ENCODE measurements at regions not wholly inside any gene's neighbourhood (a gene's known extent, or its start where the extent isn't known, plus 50 kb on each side); places are given as distances from the start of the nearest gene placed in this dataset.

GRCh38 chr3:165716592-165716991 is 120.6 kb downstream of the BCHE start:
- Mint-ChIP-seq H3K27ac (no peak overlapping the region), H3K27me3 (no peaks in the 10 kb centered on the region), H3K9me3 (peaks cover 0 to 8% (median 3%) of the 10 kb centered on the region in 3 donors), H3K36me3 (no peaks in the 10 kb centered on the region), H3K4me1 (no peaks in the 10 kb centered on the region), H3K4me3 (no peak overlapping the region)
- Histone ChIP-seq H3K4me3 (ENCODE audit: control insufficient read depth in 1 of 2, extremely low read depth in 1 of 2, low read length in 1 of 2) (no peak overlapping the region), H3K9me3 (no peaks in the 10 kb centered on the region), H3K4me1 (ENCODE audit: control insufficient read depth in 1 of 2, extremely low read depth in 1 of 2, insufficient read depth in 2 of 2, low read length in 2 of 2) (no peaks in the 10 kb centered on the region), H3K27ac (ENCODE audit: low read length) (no peak overlapping the region), H3K27me3 (replicated peaks in 1 of 2; ENCODE audit: control insufficient read depth in 2 of 2, extremely low read depth in 1 of 2, insufficient read depth in 2 of 2, low read length in 1 of 2) (no peaks in the 10 kb centered on the region), H3K36me3 (ENCODE audit: control insufficient read depth in 2 of 2, extremely low read depth in 1 of 2, insufficient read depth in 1 of 2, low read length in 1 of 2) (no peaks in the 10 kb centered on the region)
- POLR2A ChIA-PET, result no interaction called here
- ATAC-seq (replicated peaks in 1 of 4) (no peak), DNase-seq (no peak)
- CTCF ChIA-PET, result interaction anchor here in 1 of 2 donors (0.6 kb wide), 1 partner anchor 584 kb away, joined by 9 read pairs; no protein-coding TSS in a partner anchor

- no peaks in the 10 kb centered on the region for H3K36me3 Mint-ChIP-seq
- H3K27me3 ChIP-seq (replicated peaks in 1 of 2; ENCODE audit: control insufficient read depth in 2 of 2, extremely low read depth in 1 of 2, insufficient read depth in 2 of 2, low read length in 1 of 2), result no peaks in the 10 kb centered on the region
- WGBS (ENCODE audit: insufficient coverage), result 96% methylated on average over 5 of the region's 7 CpGs
- no peak overlapping the region for H3K4me3 Mint-ChIP-seq
- DNase-seq (no peak), ATAC-seq (replicated peaks in 1 of 4) (no peak)
- H3K9me3 ChIP-seq, result no peaks in the 10 kb centered on the region
- H3K4me3 ChIP-seq (ENCODE audit: control insufficient read depth in 1 of 2, extremely low read depth in 1 of 2, low read length in 1 of 2), result no peak overlapping the region
- peaks cover 2 to 3% (median 3%) of the 10 kb centered on the region in 3 donors for H3K9me3 Mint-ChIP-seq
- H3K27me3 Mint-ChIP-seq, result no peaks in the 10 kb centered on the region
- no peak overlapping the region for H3K27ac Mint-ChIP-seq
- H3K4me1 ChIP-seq (ENCODE audit: control insufficient read depth in 1 of 2, extremely low read depth in 1 of 2, insufficient read depth in 2 of 2, low read length in 2 of 2), result no peaks in the 10 kb centered on the region
- POLR2A ChIA-PET, result no interaction called here
- H3K27ac ChIP-seq (ENCODE audit: low read length), result no peak overlapping the region
- H3K36me3 ChIP-seq (ENCODE audit: control insufficient read depth in 2 of 2, extremely low read depth in 1 of 2, insufficient read depth in 1 of 2, low read length in 1 of 2), result no peaks in the 10 kb centered on the region
- no peaks in the 10 kb centered on the region for H3K4me1 Mint-ChIP-seq
- CTCF ChIA-PET, result no interaction called here
Measured at GRCh38 chr3:165713479-165713878, 123.7 kb downstream of the BCHE start.

DNA sequence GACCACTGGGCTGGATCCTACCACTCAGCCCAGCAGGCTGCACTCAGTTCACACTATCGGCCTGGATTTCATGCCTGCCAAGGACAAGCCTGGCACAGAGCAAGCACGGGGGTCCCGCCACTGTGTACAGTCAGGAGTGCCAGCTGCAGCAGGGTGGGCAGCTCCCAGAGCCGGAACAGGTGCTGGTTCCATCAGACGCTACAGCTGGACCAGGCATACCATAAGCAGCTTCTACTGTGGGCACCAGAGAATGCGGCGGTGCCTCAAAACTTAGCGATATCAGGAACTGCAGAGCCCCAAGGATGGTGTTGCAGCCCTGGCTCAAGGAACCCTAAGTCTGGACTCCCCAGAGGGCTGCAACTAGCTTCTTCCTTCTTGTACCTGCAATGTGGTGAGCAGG is 124.8 kb downstream of the BCHE start:
- H3K27ac Mint-ChIP-seq, result no peak overlapping the region
- ATAC-seq (replicated peaks in 1 of 4) (no peak), DNase-seq (no peak)
- no peak overlapping the region for H3K27ac ChIP-seq (ENCODE audit: low read length)
- H3K27me3 ChIP-seq (replicated peaks in 1 of 2; ENCODE audit: control insufficient read depth in 2 of 2, extremely low read depth in 1 of 2, insufficient read depth in 2 of 2, low read length in 1 of 2), result no peaks in the 10 kb centered on the region
- 90% methylated on average over 8 of the region's 8 CpGs for WGBS (ENCODE audit: insufficient coverage)
- ChIA-PET CTCF (no interaction called here), POLR2A (no interaction called here)
- H3K4me3 Mint-ChIP-seq, result no peak overlapping the region
- H3K36me3 ChIP-seq (ENCODE audit: control insufficient read depth in 2 of 2, extremely low read depth in 1 of 2, insufficient read depth in 1 of 2, low read length in 1 of 2), result no peaks in the 10 kb centered on the region
- H3K9me3 Mint-ChIP-seq, result peaks cover 2 to 3% (median 3%) of the 10 kb centered on the region in 3 donors
- H3K9me3 ChIP-seq, result no peaks in the 10 kb centered on the region
- H3K4me1 ChIP-seq (ENCODE audit: control insufficient read depth in 1 of 2, extremely low read depth in 1 of 2, insufficient read depth in 2 of 2, low read length in 2 of 2), result no peaks in the 10 kb centered on the region
- no peak overlapping the region for H3K4me3 ChIP-seq (ENCODE audit: control insufficient read depth in 1 of 2, extremely low read depth in 1 of 2, low read length in 1 of 2)
- no peaks in the 10 kb centered on the region for H3K36me3 Mint-ChIP-seq
- H3K27me3 Mint-ChIP-seq, result no peaks in the 10 kb centered on the region
- no peaks in the 10 kb centered on the region for H3K4me1 Mint-ChIP-seq

DNA sequence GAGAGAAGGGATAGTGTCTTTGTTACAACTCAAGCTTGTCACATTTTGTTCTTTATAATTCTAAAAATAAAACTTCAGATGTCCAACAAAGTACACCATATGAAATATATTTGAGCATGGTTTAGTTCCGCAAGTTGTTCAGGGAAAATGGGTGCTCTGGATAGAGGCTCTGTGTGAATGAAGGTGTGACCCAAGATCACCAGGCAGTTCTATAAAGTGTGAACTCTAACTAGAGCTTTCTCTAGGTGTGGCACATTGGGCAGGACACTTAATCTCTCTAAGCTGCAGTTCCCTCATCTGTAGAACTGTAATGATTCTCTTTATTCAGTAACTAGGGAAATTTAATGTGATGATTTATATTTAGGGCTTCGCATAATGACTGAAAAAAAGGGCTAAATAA is 139.3 kb downstream of the BCHE start:
- WGBS (ENCODE audit: insufficient coverage), result no CpG with 5 or more reads among the region's 2 CpGs
- CTCF ChIA-PET, result no interaction called here
- no peak for ATAC-seq (replicated peaks in 1 of 4)

GRCh38 chr3:165696496-165696895 is 140.7 kb downstream of the BCHE start:
- Mint-ChIP-seq H3K4me3 (no peak overlapping the region), H3K27me3 (no peaks in the 10 kb centered on the region), H3K9me3 (peaks cover 16 to 27% (median 18%) of the 10 kb centered on the region in 3 donors), H3K4me1 (no peaks in the 10 kb centered on the region), H3K36me3 (no peaks in the 10 kb centered on the region), H3K27ac (no peak overlapping the region)
- H3K27ac ChIP-seq (ENCODE audit: low read length), result no peak overlapping the region
- H3K27me3 ChIP-seq (replicated peaks in 1 of 2; ENCODE audit: control insufficient read depth in 2 of 2, extremely low read depth in 1 of 2, insufficient read depth in 2 of 2, low read length in 1 of 2), result no peaks in the 10 kb centered on the region
- ATAC-seq (replicated peaks in 1 of 4) (no peak), DNase-seq (no peak)
- ChIA-PET CTCF (no interaction called here), POLR2A (no interaction called here)
- H3K4me1 ChIP-seq (ENCODE audit: control insufficient read depth in 1 of 2, extremely low read depth in 1 of 2, insufficient read depth in 2 of 2, low read length in 2 of 2), result no peaks in the 10 kb centered on the region
- H3K36me3 ChIP-seq (ENCODE audit: control insufficient read depth in 2 of 2, extremely low read depth in 1 of 2, insufficient read depth in 1 of 2, low read length in 1 of 2), result no peaks in the 10 kb centered on the region
- no peak overlapping the region for H3K4me3 ChIP-seq (ENCODE audit: control insufficient read depth in 1 of 2, extremely low read depth in 1 of 2, low read length in 1 of 2)
- H3K9me3 ChIP-seq, result no peaks in the 10 kb centered on the region
- WGBS (ENCODE audit: insufficient coverage), result no CpG with 5 or more reads among the region's 1 CpG

More for the DNA sequence above, 139.3 kb downstream of the BCHE start:
- no peak for DNase-seq
- POLR2A ChIA-PET, result no interaction called here
- Mint-ChIP-seq H3K9me3 (peaks cover 11 to 23% (median 14%) of the 10 kb centered on the region in 3 donors), H3K27ac (no peak overlapping the region), H3K4me1 (no peaks in the 10 kb centered on the region), H3K36me3 (no peaks in the 10 kb centered on the region), H3K27me3 (no peaks in the 10 kb centered on the region), H3K4me3 (no peak overlapping the region)
- Histone ChIP-seq H3K4me3 (ENCODE audit: control insufficient read depth in 1 of 2, extremely low read depth in 1 of 2, low read length in 1 of 2) (no peak overlapping the region), H3K27me3 (replicated peaks in 1 of 2; ENCODE audit: control insufficient read depth in 2 of 2, extremely low read depth in 1 of 2, insufficient read depth in 2 of 2, low read length in 1 of 2) (no peaks in the 10 kb centered on the region), H3K36me3 (ENCODE audit: control insufficient read depth in 2 of 2, extremely low read depth in 1 of 2, insufficient read depth in 1 of 2, low read length in 1 of 2) (no peaks in the 10 kb centered on the region), H3K27ac (ENCODE audit: low read length) (no peak overlapping the region), H3K9me3 (no peaks in the 10 kb centered on the region), H3K4me1 (ENCODE audit: control insufficient read depth in 1 of 2, extremely low read depth in 1 of 2, insufficient read depth in 2 of 2, low read length in 2 of 2) (no peaks in the 10 kb centered on the region)

DNA sequence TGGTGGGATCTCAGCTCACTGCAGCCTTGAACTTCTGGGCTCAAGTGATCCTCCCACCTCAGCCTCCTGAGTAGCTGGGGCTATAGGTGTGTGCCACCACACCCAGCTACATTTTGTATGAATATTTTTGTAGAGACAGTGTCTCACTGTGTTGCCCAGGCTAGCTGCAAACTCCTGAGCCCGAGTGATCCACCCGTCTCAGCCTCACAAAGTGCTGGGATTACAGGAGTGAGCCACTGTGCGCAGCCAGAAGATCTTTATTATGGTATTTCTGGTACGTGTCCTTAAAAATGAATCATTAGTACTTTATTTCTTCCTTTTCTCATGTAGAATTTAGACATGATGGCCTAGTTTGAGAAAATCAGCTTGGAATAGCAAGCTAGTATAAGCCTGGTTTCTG is 153.3 kb downstream of the BCHE start:
- Mint-ChIP-seq H3K27ac (no peak overlapping the region), H3K4me3 (no peak overlapping the region), H3K9me3 (peaks cover 5 to 11% (median 5%) of the 10 kb centered on the region in 3 donors), H3K27me3 (no peaks in the 10 kb centered on the region), H3K4me1 (no peaks in the 10 kb centered on the region), H3K36me3 (no peaks in the 10 kb centered on the region)
- no peaks in the 10 kb centered on the region for H3K4me1 ChIP-seq (ENCODE audit: control insufficient read depth in 1 of 2, extremely low read depth in 1 of 2, insufficient read depth in 2 of 2, low read length in 2 of 2)
- ATAC-seq (replicated peaks in 1 of 4) (no peak), DNase-seq (no peak)
- H3K4me3 ChIP-seq (ENCODE audit: control insufficient read depth in 1 of 2, extremely low read depth in 1 of 2, low read length in 1 of 2), result no peak overlapping the region
- no peaks in the 10 kb centered on the region for H3K9me3 ChIP-seq
- H3K27ac ChIP-seq (ENCODE audit: low read length), result no peak overlapping the region
- H3K27me3 ChIP-seq (replicated peaks in 1 of 2; ENCODE audit: control insufficient read depth in 2 of 2, extremely low read depth in 1 of 2, insufficient read depth in 2 of 2, low read length in 1 of 2), result no peaks in the 10 kb centered on the region
- no peaks in the 10 kb centered on the region for H3K36me3 ChIP-seq (ENCODE audit: control insufficient read depth in 2 of 2, extremely low read depth in 1 of 2, insufficient read depth in 1 of 2, low read length in 1 of 2)
- CTCF ChIA-PET, result no interaction called here
- POLR2A ChIA-PET, result no interaction called here
- WGBS (ENCODE audit: insufficient coverage), result 80% methylated on average over 1 of the region's 4 CpGs

GRCh38 chr3:165682734-165683133 is 154.5 kb downstream of the BCHE start:
- no peaks in the 10 kb centered on the region for H3K36me3 Mint-ChIP-seq
- no peaks in the 10 kb centered on the region for H3K27me3 ChIP-seq (replicated peaks in 1 of 2; ENCODE audit: control insufficient read depth in 2 of 2, extremely low read depth in 1 of 2, insufficient read depth in 2 of 2, low read length in 1 of 2)
- DNase-seq (no peak), ATAC-seq (replicated peaks in 1 of 4) (no peak)
- no peaks in the 10 kb centered on the region for H3K9me3 ChIP-seq
- no peaks in the 10 kb centered on the region for H3K4me1 Mint-ChIP-seq
- H3K27me3 Mint-ChIP-seq, result no peaks in the 10 kb centered on the region
- no peaks in the 10 kb centered on the region for H3K36me3 ChIP-seq (ENCODE audit: control insufficient read depth in 2 of 2, extremely low read depth in 1 of 2, insufficient read depth in 1 of 2, low read length in 1 of 2)
- H3K4me1 ChIP-seq (ENCODE audit: control insufficient read depth in 1 of 2, extremely low read depth in 1 of 2, insufficient read depth in 2 of 2, low read length in 2 of 2), result no peaks in the 10 kb centered on the region
- no peak overlapping the region for H3K27ac Mint-ChIP-seq
- ChIA-PET POLR2A (no interaction called here), CTCF (no interaction called here)
- WGBS (ENCODE audit: insufficient coverage), result no CpG with 5 or more reads among the region's 3 CpGs
- no peak overlapping the region for H3K4me3 ChIP-seq (ENCODE audit: control insufficient read depth in 1 of 2, extremely low read depth in 1 of 2, low read length in 1 of 2)
- H3K27ac ChIP-seq (ENCODE audit: low read length), result no peak overlapping the region
- peaks cover 5 to 15% (median 5%) of the 10 kb centered on the region in 3 donors for H3K9me3 Mint-ChIP-seq
- no peak overlapping the region for H3K4me3 Mint-ChIP-seq

Data from T-cell (primary cell).